NCI-H345 treated with DMSO at 0.1 percent for 48 hours (cell line): ENCODE measurements at regions not wholly inside any gene's neighbourhood (a gene's known extent, or its start where the extent isn't known, plus 50 kb on each side); places are given as distances from the start of the nearest gene placed in this dataset.
A peak's percentile ranks its signal among the peaks of the same experiment; 100 is the strongest.

Source experiments
- DNase-seq: peaks from one replicate; lab custom pipeline; 2025; ENCODE audit not compliant: unreplicated experiment; lab: John Stamatoyannopoulos, UW

DNA sequence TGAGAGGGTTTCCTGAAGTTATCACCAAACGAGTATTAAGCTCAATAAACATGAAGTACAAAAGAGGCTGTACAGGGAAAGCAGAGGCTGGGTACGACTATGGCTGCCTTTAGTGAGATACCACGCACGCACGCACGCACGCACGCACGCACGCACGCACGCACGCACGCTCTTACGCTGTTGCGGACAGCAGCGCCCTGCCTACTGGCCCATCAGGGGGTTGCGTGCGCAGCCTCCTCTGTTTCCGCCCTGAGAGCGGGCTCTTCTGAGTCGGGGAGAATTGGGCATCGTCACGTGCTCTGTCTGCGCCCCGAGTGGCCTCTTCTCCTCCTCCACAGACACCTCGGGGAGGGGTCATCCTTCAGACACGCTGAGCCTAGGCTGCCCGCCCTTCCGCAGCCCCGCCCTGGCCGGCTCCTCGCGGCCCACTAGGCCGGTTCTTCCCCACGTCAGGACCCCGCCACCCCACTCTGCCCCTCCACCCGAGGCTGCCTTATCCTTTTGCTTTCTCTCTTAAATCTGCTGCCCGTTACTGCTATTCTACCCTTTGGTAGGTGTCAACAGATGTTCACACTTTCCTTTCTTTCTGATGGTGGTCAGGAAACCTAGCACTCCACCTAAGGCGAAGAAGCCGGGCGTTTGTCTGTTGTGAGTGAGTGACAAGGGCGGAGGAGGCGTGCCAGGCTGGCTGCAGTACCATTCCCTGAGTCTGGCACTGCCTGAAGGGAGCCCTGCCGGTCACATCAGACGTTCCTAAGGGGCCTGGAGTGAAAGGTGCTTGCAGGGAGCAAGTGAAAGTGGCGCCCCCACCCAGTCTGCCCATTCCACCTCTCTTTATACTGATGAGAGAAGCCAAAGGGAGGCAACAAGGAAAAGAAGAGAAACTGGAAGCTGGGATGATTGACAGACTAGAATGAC, 300.4 kb upstream of the B3GAT1 start:
- no peak for DNase-seq

GRCh38 chr11:134711588-134711987, 299.5 kb upstream of the B3GAT1 start:
- DNase-seq = peak; percentile 84

DNA sequence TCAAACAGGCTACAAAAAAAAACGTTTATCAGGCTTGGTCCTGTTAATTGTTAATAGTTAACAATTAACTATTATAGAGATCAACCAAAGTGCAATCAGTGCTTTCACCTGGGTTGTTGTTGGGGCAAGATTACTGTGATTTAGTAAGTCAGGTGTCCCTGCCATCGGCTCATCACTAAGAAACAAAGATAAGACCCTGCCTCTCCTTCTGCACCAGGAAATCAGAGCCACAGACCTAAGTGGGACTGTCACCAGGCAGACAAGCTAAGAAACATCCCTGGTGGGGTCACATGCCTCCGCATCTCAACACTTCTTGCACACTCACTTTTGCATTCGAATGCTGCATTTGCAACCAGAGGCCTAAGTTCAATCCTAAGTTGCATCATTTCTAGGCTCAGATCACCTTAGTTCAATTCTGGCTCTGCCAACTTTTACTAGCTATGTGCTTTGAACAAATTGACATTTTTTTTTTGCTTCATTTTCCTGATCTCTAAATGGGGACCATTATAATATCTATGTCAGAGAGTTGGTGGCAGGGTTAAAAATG, 298.9 kb upstream of the B3GAT1 start:
- DNase-seq = no peak

DNA sequence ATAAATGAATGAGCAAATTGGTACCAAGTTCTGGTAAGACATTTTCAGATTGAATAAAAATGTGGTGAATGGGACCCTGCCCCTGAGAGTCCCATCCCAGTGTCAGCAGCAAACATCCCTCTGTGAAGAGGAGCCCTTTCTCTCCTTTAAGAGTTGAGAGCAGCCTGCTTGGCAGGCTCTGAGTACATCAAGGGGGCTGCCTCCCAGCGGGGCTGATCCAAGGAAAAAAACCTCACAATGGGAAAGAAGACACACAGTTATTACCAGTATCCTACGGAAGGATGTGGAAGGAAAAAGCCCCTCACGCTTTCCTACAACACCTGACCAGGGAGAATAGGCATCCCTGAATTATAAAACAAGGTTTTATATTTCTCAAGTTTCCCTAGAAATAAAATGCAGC, 293.8 kb upstream of the B3GAT1 start:
- no peak for DNase-seq

- DNase-seq = no peak
These were observed 290.8 kb upstream of the B3GAT1 start for GRCh38 chr11:134702827-134703226.

DNA sequence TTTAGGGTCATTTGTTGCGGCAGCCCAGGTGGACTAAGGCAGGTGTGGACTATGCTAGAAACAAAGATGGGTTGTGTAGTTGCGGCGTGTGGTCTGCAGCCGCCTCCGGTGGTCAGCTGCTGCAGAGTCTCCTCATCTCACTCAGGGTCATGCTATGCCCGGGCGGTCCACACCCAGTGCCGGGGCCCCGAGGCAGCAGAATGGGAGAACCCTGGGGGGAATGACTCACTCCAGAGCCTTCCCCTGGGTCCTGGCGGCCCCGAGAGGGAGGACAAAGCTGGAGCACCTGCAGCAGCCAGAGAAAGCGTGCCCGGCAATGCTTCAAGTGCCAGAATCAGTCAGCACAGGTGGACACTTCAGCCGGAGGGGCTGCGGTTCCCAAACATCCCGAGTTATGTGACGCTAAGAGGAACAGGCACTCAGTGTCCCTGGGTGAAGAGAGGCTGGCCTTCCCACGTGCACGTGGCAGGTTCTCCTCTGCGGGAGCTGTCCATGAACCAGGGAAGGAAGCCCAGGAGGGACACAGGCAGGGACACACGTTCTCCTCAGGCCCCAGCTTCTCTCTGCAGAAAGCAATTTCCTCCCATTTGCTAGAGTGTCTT, 289.6 kb upstream of the B3GAT1 start:
- no peak for DNase-seq

GRCh38 chr11:134700101-134700640, 288.1 kb upstream of the B3GAT1 start:
- no peak for DNase-seq

DNA sequence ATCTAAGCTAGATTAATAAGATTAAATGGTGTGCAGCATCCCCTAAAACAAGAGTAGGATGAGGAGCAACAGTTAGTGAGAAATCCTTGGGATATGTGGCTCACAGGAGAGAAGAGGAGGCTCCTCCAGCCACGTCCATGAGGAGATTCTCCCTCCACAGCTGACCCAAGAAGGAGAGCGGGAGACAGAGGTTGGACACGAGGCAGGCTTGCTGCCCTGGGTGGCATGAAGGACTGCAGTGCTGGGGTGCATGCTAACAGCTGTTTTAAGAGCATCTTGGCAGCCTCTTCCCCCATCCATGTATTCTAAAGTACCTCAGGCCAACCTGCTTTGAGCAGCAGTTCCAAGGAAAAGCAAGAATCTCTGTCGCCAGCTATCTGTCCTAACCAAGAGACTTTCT, 284.4 kb upstream of the B3GAT1 start:
- no peak for DNase-seq

DNA sequence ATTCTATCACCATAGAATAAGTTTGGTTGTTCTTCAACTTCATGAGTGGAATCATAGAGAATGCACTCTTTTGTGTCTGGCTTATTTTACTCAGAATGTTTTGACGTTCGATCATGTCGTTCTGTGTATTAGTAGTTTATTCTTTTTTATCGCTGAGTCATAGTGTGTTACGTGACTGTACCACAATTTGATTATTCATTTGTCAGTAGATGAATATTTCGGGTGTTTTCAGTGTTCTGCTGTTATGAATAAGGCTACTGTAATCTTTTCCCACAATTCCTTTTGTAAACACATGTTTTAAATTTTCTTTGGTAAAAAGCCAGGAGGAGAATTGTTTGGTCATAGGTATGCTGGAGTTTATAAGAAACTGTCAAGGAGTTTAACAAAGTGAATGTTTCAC, 279.9 kb upstream of the B3GAT1 start:
- DNase-seq = no peak

DNA sequence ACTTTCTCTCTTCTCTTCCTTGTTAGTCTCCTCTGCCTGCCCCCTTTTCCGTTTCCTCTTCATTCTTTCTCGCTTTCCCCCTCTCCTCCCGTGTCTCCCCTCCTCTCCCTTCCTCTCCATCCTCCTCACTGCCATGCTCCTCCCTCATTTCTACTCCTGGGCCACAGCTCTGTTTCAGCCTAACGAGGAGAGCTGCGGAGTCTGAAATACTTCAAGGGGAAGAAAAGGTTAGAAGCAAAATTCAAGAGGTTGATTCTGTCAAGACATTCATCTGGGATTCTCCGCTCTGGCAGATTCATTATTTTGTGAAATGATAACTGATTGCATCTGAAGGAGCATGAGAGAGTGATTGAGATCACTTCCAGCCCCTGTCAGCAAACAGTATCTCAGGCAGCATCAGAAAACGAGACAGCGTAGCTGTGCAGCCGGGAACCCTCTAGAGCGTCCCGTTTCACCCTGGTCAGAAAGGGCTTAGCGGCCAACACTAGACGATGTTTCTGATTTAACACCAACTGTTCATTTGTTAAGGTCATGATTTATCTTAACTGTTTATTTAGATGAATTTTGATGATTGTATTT, 279.3 kb upstream of the B3GAT1 start:
- no peak for DNase-seq

DNA sequence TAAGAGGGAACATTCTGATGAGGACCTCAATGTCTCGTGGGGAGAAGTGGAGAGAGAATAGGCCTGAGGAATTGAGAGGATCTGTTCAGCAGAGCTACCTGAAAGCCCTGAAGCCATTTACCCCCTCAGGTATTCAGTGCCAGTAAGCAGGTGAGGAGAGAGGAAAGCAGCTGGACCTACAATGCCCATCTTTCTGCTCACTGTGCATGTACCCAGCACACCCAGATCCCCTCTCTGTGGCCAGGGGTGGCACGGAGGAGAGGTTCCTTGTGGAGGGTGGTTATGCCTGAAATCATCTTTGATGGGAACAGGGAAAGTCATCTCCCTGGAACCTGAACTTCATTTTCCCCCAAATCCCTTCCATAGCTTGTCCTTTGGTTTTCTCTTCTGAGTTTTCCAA, 277.8 kb upstream of the B3GAT1 start:
- DNase-seq = no peak

DNA sequence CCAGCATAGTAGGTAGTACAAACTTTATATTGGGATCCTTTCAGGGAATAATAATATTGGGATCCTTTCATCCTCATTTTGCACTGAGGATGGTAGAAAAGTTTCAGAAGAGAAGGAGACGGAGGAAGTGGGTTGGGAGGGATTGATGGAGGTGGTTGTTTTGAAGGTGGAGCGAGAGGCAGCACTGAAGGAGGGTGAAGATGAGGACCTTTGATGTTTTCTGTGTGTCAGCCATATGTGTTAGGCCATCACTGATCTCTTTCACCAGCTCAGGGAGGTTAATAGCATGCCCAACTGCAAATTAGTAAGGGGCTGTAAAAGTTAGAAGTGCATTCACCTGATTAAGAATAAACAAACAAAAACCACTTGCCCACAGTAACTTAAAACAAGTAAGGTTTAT, 275.5 kb upstream of the B3GAT1 start:
- no peak for DNase-seq

DNA sequence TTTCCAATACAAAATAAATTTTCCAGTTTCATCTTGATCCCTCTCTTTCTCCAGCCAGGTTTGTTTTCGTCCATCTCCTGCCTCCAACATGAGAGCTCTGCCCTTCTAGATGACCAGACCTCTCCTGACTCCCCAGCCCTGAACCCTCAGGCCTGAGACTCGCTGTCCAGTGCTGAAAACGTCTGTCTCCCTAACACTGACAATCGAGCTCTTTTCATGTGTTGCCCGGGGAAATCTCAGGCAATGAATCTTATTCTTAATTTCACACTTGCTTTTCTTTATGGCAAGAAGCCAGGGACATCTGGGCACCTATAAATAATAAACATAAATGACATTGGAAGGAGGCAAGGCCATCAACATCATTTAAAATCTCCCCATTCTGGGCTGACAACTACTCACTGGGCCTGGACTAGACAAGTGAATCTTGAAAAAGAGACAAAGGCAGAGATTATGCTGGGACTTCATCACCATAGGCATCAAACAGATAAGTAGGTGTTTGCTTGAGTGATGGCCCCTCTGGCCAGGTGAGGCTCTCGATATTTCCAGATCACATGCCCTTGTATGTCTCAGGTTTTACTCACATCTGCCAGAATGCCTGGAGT, 274.5 kb upstream of the B3GAT1 start:
- no peak for DNase-seq

DNA sequence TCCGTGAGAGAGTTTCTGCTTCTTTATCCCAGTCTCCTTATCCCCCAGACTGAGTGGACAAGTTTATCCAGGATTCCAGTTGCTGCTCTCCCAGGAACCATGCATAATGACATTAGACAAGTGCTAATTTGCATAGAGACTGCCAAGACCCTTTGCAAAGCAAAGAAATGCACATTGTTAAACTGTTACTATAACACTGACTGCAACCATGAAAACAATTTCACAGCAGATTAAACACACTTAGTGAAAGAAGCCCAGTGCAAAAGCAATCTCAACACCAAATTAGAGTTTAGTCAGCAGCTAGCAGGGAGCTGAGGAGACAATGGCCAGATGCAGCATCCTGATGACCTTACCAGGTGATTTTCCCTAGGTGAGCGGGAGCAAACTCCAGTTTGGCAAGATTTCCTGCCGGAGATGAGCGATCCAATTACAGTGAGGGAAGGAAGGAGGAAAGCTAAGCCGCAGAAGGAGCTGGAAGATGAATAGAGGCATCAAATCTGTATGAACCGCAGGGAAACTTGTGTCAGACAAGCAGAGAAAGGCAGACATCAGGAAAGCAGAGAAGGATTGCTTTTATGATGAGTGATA, 273.8 kb upstream of the B3GAT1 start:
- DNase-seq = no peak

DNA sequence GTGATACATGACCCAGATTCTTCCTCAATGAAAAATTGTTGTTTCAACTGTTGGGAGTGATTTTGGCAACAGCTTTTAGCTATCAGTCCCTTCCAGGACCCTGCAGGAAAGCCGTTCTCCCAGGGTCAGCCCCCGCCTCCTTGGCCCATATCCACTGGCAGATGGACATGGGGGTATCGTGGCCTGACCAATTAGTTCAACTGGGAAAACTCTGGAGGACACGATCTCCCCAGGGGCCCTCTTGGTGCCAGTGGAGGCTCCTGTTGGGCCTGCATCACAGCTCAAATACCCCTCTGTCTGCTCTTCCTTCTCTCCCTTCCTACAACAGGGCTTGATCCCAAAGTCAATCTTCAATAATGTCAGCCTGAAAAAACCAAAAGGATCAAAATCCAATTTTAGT, 272.5 kb upstream of the B3GAT1 start:
- DNase-seq = no peak

DNA sequence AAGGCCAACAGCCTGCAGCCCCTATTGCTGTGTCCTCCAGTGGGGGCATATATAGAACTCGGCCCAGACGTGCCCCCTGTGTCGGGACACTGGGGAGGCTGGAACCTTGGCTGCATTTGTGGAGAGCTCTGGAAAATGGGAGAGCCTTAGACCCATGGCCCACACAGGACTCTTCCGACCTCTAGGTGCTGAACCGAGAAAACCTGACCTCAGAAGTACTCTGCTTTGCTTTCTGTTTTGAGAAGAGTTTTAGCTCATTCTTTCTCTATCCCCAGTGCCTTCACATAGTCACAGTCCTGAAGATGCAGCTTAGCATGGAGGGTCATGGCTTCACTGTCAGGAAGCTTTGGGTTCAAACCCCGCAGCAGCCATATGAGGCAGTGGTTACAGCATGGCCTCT, 271.8 kb upstream of the B3GAT1 start:
- no peak for DNase-seq

DNA sequence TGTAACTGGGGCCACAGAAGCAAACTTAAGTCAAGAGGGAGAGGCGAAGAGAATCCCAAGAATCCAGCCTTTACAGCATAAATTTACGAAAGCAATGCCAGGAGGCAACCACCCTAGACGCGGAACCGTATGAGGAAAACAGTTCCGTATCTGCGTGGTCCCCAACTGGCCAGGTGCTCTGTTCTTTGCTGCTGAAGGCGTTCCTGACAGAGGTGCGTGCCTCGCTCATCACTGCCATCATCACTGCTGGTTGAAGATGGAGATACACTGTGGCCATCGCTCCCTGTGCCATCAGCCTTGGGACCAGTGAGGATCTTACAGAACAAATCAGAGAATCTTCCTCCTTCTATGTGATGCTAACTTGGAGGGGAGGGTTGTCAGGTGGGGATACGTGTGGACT, 270.5 kb upstream of the B3GAT1 start:
- no peak for DNase-seq

- no peak for DNase-seq
These were observed 267.6 kb upstream of the B3GAT1 start for GRCh38 chr11:134679592-134679991.

GRCh38 chr11:134678744-134679143, 266.7 kb upstream of the B3GAT1 start:
- no peak for DNase-seq

DNA sequence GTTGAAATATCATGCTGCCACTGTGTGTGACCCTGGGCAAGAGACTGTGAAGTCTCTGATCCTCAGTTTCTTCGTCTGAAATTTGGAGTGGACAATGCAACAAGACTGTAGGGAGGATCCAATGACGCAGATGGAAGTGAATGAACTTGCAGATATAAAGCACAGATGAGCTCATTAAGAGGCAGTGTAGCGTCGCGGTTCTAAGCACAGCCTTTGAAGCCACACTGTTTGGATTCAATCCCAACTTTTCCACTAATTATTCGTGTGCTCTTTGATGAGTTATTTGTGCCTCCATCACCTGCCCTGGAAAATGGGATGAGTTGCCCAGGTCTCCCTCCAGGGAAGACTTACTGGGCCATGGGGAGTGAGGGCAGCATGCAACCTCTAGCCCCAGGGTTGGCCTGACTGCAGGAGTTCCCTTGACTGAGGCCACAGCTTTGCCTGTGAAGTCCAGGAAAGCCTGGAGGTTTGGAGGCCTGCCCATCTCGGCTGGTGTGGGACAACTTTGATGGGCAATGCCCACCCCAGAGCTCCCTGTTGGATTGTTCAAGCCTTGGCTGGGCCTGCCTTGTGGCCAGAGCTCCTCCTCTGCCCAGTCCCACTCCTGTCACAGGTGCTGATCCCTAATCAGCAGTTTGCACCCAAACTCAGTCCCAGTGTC, 266.0 kb upstream of the B3GAT1 start:
- no peak for DNase-seq
